DMS53 treated with DMSO at 0.1 percent for 48 hours (cell line): ENCODE measurements at regions not wholly inside any gene's neighbourhood (a gene's known extent, or its start where the extent isn't known, plus 50 kb on each side); places are given as distances from the start of the nearest gene placed in this dataset.
"Not testable (repeated sequence)": the region's sequence is repeated elsewhere in the genome, so short reads cannot be mapped to it uniquely, and the experiment has no call there.

Experiments
- DNase-seq: peaks from one replicate; lab custom pipeline; 2025; ENCODE audit not compliant: unreplicated experiment; lab: John Stamatoyannopoulos, UW

GRCh38 chr5:111983459-111983858 is 226.5 kb upstream of the NREP start:
- DNase-seq, result no peak

GRCh38 chr5:111977436-111977829 is 220.4 kb upstream of the NREP start:
- no peak for DNase-seq

- DNase-seq, result no peak
Observed at GRCh38 chr5:111976705-111977435, 219.9 kb upstream of the NREP start.

GRCh38 chr5:111975133-111975532 is 218.1 kb upstream of the NREP start:
- DNase-seq, result no peak

GRCh38 chr5:111973961-111974360 is 217.0 kb upstream of the NREP start:
- DNase-seq, result no peak

GRCh38 chr5:111972548-111972947 is 215.6 kb upstream of the NREP start:
- DNase-seq, result no peak

GRCh38 chr5:111972080-111972479 is 215.1 kb upstream of the NREP start:
- DNase-seq, result no peak

- DNase-seq, result no peak
Observed at GRCh38 chr5:111968459-111968858, 211.5 kb upstream of the NREP start.

- no peak for DNase-seq
Observed at GRCh38 chr5:111967463-111967862, 210.5 kb upstream of the NREP start.

GRCh38 chr5:111966290-111966689 is 209.3 kb upstream of the NREP start:
- DNase-seq, result no peak

GRCh38 chr5:111963555-111963954 is 206.6 kb upstream of the NREP start:
- no peak for DNase-seq

- DNase-seq, result no peak
Observed at GRCh38 chr5:111962906-111963305, 205.9 kb upstream of the NREP start.

- DNase-seq, result no peak
Observed at GRCh38 chr5:111961862-111962261, 204.9 kb upstream of the NREP start.

- no peak for DNase-seq
Observed at GRCh38 chr5:111960476-111961215, 203.7 kb upstream of the NREP start.

- no peak for DNase-seq
Observed at GRCh38 chr5:111958851-111959250, 201.9 kb upstream of the NREP start.

- not testable (repeated sequence) for DNase-seq
Observed at GRCh38 chr5:111956765-111957164, 199.8 kb upstream of the NREP start.

- DNase-seq, result no peak
Observed at GRCh38 chr5:111954516-111955395, 197.8 kb upstream of the NREP start.

- no peak for DNase-seq
Observed at GRCh38 chr5:111953351-111954127, 196.5 kb upstream of the NREP start.

- no peak for DNase-seq
Observed at GRCh38 chr5:111952555-111952954, 195.6 kb upstream of the NREP start.

- DNase-seq, result no peak
Observed at GRCh38 chr5:111950660-111951059, 193.7 kb upstream of the NREP start.
